ENCODE measurements at regions not wholly inside any gene's neighbourhood (a gene's known extent, or its start where the extent isn't known, plus 50 kb on each side); places are given as distances from the start of the nearest gene placed in this dataset.

- TF ChIP-seq POLR2A (IDR thresholded peaks at IDR 0.05) (no peak), CTCF (IDR thresholded peaks at IDR 0.05) (no peak)
Measured at GRCh38 chr10:78210548-78210947, 176.9 kb downstream of the RPS24 start.

All from testis (tissue), 2 donors.